Vagina (tissue), 2 donors: ENCODE measurements at regions not wholly inside any gene's neighbourhood (a gene's known extent, or its start where the extent isn't known, plus 50 kb on each side); places are given as distances from the start of the nearest gene placed in this dataset.

Source experiments
- DNase-seq, 2 donors: peaks; one replicate each; pipeline ENCODE4 v3.0.0-alpha.2; 2017; ENCODE audit errors: extremely low spot score in 2 of 2
- H3K27ac ChIP-seq: fragments of 200-600 bp; sonication (generic); one replicate; pipeline ENCODE4 v1.5.1; 2019
- H3K27me3 ChIP-seq: fragments of 200-600 bp; sonication (generic); one replicate; pipeline ENCODE4 v1.5.1; 2019
- H3K36me3 ChIP-seq, 2 donors: fragments of 200-600 bp; sonication (generic); one replicate each; pipeline ENCODE4 v1.5.1; 2017 to 2019
- H3K4me1 ChIP-seq: fragments of 200-600 bp; sonication (generic); one replicate; pipeline ENCODE4 v1.5.1; 2019
- H3K4me3 ChIP-seq, 2 donors: fragments of 200-600 bp; sonication (generic); 1 replicate in 1 of 2; 2 replicates in 1 of 2; pipeline ENCODE4 v1.5.1; 2016 to 2019
- H3K9me3 ChIP-seq: fragments of 200-600 bp; sonication (generic); one replicate; pipeline ENCODE4 v1.5.1; 2019
- CTCF ChIP-seq, 3 experiments: fragments of 450-650 bp in 2 of 3; fragments of 200-600 bp in 1 of 3; sonication (generic) in 1 of 3; IDR thresholded peaks; one replicate each; pipeline ENCODE4 v1.5.1; 2017 to 2019; ENCODE audit warnings: antibody characterized with exemption in 3 of 3, mild to moderate bottlenecking in 2 of 3, moderate library complexity in 2 of 3
- POLR2A ChIP-seq, 2 donors: fragments of 450-650 bp; IDR thresholded peaks; one replicate each; pipeline ENCODE4 v1.6.1; 2017; ENCODE audit warnings: antibody characterized with exemption in 2 of 2, mild to moderate bottlenecking in 2 of 2, moderate library complexity in 2 of 2
- POLR2AphosphoS5 ChIP-seq, 2 donors: sonication (generic); formaldehyde crosslinking; IDR thresholded peaks; one replicate each; pipeline ENCODE4 v1.9.0; 2017; ENCODE audit warnings: antibody characterized with exemption in 2 of 2, mild to moderate bottlenecking in 2 of 2, low read depth in 1 of 2; ENCODE audit not compliant: insufficient read depth in 1 of 2
- intact Hi-C: fragments of 100-400 bp; cut with DNase I; formaldehyde crosslinking; loops from one replicate; pipeline ENCODE4 v1.15.1; 2023

- TF ChIP-seq POLR2AphosphoS5 (IDR thresholded peaks at IDR 0.05; ENCODE audit: insufficient read depth in 1 of 2, low read depth in 1 of 2) (no peak), POLR2A (IDR thresholded peaks at IDR 0.05) (no peak), CTCF (IDR thresholded peaks at IDR 0.05) (no peak)
- no peaks in the 10 kb centered on the region for H3K27me3 ChIP-seq
- intact Hi-C loops, result no loop called here
- no peak for DNase-seq
- no peaks in the 10 kb centered on the region for H3K4me1 ChIP-seq
- no peaks in the 10 kb centered on the region for H3K9me3 ChIP-seq
- H3K36me3 ChIP-seq, result no peaks in the 10 kb centered on the region
- H3K27ac ChIP-seq, result no peak overlapping the region
- H3K4me3 ChIP-seq, result no peak overlapping the region
Observed at GRCh38 chr2:72051971-72052505, 95.6 kb downstream of the CYP26B1 start.

- Histone ChIP-seq H3K27ac (no peak overlapping the region), H3K9me3 (no peaks in the 10 kb centered on the region), H3K27me3 (no peaks in the 10 kb centered on the region), H3K4me3 (no peak overlapping the region), H3K36me3 (no peaks in the 10 kb centered on the region), H3K4me1 (no peaks in the 10 kb centered on the region)
- intact Hi-C loops, result no loop called here
- TF ChIP-seq POLR2AphosphoS5 (IDR thresholded peaks at IDR 0.05; ENCODE audit: insufficient read depth in 1 of 2, low read depth in 1 of 2), result no peak
- no peak for TF ChIP-seq CTCF (IDR thresholded peaks at IDR 0.05)
- TF ChIP-seq POLR2A (IDR thresholded peaks at IDR 0.05), result no peak
- DNase-seq, result no peak
Observed at GRCh38 chr2:72051204-72051603, 96.5 kb downstream of the CYP26B1 start.

GRCh38 chr2:72050734-72051133 is 96.9 kb downstream of the CYP26B1 start:
- Histone ChIP-seq H3K9me3 (no peaks in the 10 kb centered on the region), H3K27me3 (no peaks in the 10 kb centered on the region), H3K27ac (no peak overlapping the region), H3K36me3 (no peaks in the 10 kb centered on the region), H3K4me3 (no peak overlapping the region), H3K4me1 (no peaks in the 10 kb centered on the region)
- TF ChIP-seq POLR2A (IDR thresholded peaks at IDR 0.05), result no peak
- TF ChIP-seq CTCF (IDR thresholded peaks at IDR 0.05), result no peak
- TF ChIP-seq POLR2AphosphoS5 (IDR thresholded peaks at IDR 0.05; ENCODE audit: insufficient read depth in 1 of 2, low read depth in 1 of 2), result no peak
- intact Hi-C loops, result no loop called here
- DNase-seq, result no peak

- no peaks in the 10 kb centered on the region for H3K4me1 ChIP-seq
- TF ChIP-seq POLR2A (IDR thresholded peaks at IDR 0.05) (no peak), POLR2AphosphoS5 (IDR thresholded peaks at IDR 0.05; ENCODE audit: insufficient read depth in 1 of 2, low read depth in 1 of 2) (no peak), CTCF (IDR thresholded peaks at IDR 0.05) (no peak)
- no peaks in the 10 kb centered on the region for H3K27me3 ChIP-seq
- no peak overlapping the region for H3K4me3 ChIP-seq
- H3K9me3 ChIP-seq, result peaks cover 5% of the 10 kb centered on the region
- no peak for DNase-seq
- H3K27ac ChIP-seq, result no peak overlapping the region
- intact Hi-C loops, result no loop called here
- no peaks in the 10 kb centered on the region for H3K36me3 ChIP-seq
Observed at GRCh38 chr2:72048881-72049477, 98.7 kb downstream of the CYP26B1 start.

GRCh38 chr2:72043985-72044384 is 103.7 kb downstream of the CYP26B1 start:
- Histone ChIP-seq H3K36me3 (no peaks in the 10 kb centered on the region), H3K27me3 (no peaks in the 10 kb centered on the region), H3K4me3 (no peak overlapping the region), H3K27ac (no peak overlapping the region), H3K4me1 (no peaks in the 10 kb centered on the region), H3K9me3 (peaks cover 5% of the 10 kb centered on the region)
- no peak for TF ChIP-seq CTCF (IDR thresholded peaks at IDR 0.05)
- no peak for TF ChIP-seq POLR2AphosphoS5 (IDR thresholded peaks at IDR 0.05; ENCODE audit: insufficient read depth in 1 of 2, low read depth in 1 of 2)
- TF ChIP-seq POLR2A (IDR thresholded peaks at IDR 0.05), result no peak
- no peak for DNase-seq
- intact Hi-C loops, result no loop called here
